GM12865 (cell line): ENCODE measurements at regions not wholly inside any gene's neighbourhood (a gene's known extent, or its start where the extent isn't known, plus 50 kb on each side); places are given as distances from the start of the nearest gene placed in this dataset.

Source experiments
- DNase-seq: peaks from one replicate; pipeline ENCODE4 v3.0.0; 2010; ENCODE audit warnings: low read depth
- H3K4me3 ChIP-seq: 2 replicates; pipeline ENCODE4 v1.5.1; 2011; ENCODE audit warnings: mild to moderate bottlenecking, low read depth, low read length, control low read depth
- TF ChIP-seq, protein P1 (sequence below): IDR thresholded peaks from 2 replicates; pipeline ENCODE4 v1.5.1; 2011; ENCODE audit warnings: low read length, control low read depth, low read depth, inconsistent platforms; ENCODE audit not compliant: insufficient read depth; ENCODE audit errors: missing control alignments

DNA sequence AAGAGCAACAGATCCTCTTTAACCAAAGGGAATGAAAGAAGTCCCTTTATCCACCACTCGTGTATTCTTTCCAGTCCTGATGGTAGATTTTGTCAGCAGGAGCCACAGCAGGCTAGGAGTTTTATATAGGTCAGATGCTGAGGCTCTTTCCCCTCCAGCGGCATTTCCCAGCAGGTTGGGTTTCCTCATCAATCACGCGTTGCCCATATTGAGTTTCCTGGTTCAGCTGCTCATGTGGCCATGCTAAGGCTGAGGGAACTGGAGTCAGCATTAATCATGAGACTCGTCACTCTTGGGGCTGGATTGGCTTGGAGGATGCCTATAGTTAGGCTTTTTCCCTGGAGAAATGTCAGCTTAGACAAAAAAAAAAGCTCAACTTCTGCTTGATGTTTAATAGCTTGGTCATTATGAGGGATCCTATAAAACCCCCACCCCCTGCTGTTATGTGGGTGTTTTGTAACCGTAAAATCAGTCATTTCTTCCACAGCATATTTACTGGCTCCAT lies 193.4 kb upstream of the GAS1 start:
- DNase-seq = no peak
- TF ChIP-seq, protein P1, sequence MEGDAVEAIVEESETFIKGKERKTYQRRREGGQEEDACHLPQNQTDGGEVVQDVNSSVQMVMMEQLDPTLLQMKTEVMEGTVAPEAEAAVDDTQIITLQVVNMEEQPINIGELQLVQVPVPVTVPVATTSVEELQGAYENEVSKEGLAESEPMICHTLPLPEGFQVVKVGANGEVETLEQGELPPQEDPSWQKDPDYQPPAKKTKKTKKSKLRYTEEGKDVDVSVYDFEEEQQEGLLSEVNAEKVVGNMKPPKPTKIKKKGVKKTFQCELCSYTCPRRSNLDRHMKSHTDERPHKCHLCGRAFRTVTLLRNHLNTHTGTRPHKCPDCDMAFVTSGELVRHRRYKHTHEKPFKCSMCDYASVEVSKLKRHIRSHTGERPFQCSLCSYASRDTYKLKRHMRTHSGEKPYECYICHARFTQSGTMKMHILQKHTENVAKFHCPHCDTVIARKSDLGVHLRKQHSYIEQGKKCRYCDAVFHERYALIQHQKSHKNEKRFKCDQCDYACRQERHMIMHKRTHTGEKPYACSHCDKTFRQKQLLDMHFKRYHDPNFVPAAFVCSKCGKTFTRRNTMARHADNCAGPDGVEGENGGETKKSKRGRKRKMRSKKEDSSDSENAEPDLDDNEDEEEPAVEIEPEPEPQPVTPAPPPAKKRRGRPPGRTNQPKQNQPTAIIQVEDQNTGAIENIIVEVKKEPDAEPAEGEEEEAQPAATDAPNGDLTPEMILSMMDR = no peak
- H3K4me3 ChIP-seq = no peak overlapping the region

DNA sequence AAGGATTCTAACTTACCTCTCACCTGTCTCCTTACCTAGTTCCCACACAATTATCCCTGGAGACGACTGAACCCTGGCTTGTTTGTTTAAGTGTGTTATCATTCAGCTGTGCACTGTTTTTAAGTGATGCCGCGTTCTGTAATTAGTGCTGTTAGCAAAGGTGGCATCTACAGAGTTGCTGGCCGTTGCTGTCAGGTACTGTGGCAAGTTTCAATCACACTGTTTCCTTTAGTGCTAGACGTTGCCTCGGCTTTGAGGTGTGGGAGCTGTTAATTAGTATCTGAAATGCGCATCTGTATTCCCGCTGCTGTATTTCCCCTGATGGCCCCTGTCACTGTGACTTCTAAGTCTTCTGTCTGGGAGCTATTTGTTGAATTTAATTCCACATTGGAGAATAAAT lies 193.8 kb upstream of the GAS1 start:
- TF ChIP-seq, protein P1 = no peak
- DNase-seq = no peak
- no peak overlapping the region for H3K4me3 ChIP-seq

DNA sequence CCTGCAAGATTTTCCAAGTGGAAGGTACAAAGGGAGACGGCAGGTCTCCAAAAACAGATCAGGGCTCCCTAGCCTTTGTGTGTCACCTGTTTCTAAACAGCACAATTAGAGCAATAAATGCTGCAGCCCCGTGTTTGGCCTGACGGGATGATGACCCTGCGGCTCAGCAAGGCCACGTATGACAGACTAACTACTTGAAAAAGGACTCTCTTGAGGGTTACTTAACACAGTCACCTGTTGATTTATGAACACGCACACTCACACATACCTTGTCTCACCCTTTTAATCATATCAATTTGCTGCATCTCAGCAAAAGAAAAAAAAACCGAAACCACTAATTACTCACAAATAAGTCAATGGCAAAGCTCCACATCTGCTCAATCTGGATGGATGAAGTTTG lies 199.6 kb upstream of the GAS1 start:
- TF ChIP-seq, protein P1 = no peak
- no peak for DNase-seq
- no peak overlapping the region for H3K4me3 ChIP-seq

DNA sequence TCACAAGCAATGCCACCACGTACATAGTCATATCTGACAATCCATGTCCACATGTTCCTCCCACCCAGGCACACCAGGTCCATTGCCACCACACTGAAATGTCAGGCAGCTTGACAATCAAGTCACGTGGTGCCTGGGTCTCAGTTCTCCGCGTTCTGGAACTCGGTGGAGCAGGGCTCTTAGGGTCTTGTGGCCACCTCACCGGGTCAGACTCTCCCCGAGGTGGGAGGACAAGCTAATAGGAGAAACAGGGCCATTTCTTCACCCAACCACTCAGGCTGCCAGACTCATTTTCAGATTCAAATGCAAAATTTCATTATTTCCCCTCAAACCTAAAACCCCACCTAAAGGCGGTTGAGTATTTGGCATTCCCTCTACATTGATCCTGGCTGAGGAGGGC lies 200.5 kb upstream of the GAS1 start:
- DNase-seq = no peak
- H3K4me3 ChIP-seq = no peak overlapping the region
- TF ChIP-seq, protein P1 = no peak

DNA sequence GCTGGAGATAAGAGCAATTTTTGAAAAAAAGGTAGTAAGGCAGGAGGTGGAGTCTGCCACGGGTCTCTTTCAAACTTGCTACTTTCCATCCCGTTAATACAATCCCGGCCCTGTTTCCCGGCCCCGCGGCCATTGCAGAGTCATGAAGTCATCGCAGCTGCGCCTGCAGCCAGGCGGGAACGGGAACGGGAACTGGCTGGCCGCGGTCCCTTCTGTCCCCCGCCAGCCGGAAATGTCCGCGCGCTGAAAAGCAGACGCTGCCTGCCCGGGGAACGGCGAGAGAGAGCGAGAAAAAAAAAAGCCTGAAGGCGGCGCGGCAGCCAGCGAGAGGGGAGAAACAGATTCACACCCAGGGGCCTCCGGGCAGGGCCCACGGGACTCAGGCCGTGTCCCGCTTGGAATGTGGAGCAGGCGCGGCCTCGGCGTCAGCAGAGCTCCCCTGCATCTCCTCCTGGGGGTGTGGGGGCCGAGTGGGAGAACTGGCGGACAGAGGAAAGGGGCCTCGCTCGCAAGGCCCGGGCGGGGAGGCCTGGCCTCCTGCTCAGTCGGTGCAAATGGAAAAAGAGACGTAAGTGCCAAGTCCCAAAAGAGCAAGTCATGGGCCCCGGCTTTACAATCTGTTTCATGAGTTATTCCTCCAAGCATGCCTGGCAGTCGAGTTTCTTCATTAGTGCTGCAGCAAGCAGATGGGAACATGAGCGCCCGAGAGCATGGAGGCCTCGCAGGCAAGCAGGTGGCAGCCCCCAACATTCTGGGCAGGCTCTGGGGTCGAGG lies 201.2 kb upstream of the GAS1 start:
- no peak for DNase-seq
- no peak overlapping the region for H3K4me3 ChIP-seq
- TF ChIP-seq, protein P1 = no peak

DNA sequence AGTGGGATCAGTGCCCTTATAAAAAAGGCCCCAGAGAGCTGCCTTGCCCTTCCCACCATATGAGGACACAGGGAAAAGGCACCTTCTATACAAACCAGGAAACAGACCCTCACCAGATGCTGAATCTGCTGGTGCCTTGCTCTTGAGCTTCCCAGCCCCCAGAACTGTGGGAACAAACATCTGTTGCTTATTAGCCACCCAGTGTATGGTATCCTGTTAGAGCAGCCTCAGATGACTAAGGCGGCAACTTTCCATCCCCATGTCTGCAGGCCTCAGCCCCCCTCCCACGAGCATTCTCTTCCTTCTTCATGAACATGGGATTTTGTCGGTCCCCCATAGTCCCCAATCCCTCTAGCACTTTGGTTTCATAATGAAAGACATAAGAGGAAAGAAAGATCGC lies 202.5 kb upstream of the GAS1 start:
- TF ChIP-seq, protein P1 = no peak
- DNase-seq = no peak
- H3K4me3 ChIP-seq = no peak overlapping the region

DNA sequence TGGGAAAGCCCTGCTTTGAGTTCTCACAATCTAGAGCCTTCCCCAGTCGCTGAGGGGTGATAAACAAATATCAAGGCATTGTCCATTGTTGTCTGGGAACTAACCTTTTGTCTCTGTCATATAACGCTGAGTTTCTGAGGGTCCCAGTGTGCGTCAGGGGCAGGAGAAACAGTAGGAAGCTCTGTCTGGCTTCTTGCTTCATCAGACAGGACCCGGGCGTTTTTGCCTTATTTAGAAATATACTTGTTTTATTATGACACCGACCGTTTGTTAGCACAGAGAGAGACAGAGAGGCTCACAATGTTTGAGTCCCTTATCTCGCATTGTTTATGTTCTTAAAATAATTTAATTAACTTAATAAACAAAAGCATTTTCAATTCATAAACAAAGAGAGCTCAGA lies 204.9 kb upstream of the GAS1 start:
- TF ChIP-seq, protein P1 = no peak
- H3K4me3 ChIP-seq = no peak overlapping the region
- no peak for DNase-seq
